Peyer's patch (tissue), 4 donors: ENCODE measurements at regions not wholly inside any gene's neighbourhood (a gene's known extent, or its start where the extent isn't known, plus 50 kb on each side); places are given as distances from the start of the nearest gene placed in this dataset.

Source experiments
- DNase-seq, 3 donors: peaks; one replicate each; pipeline ENCODE4 v3.0.0-alpha.2; 2017 to 2019
- H3K27ac ChIP-seq, 4 donors: fragments of 200-600 bp; sonication (generic); one replicate each; pipeline ENCODE4 v1.5.1; 2016 to 2019
- H3K27me3 ChIP-seq, 2 donors: fragments of 200-600 bp; sonication (generic); one replicate each; pipeline ENCODE4 v1.5.1; 2019
- H3K36me3 ChIP-seq, 3 donors: fragments of 200-600 bp; sonication (generic); one replicate each; pipeline ENCODE4 v1.5.1; 2016 to 2019
- H3K4me1 ChIP-seq, 4 donors: fragments of 200-600 bp; sonication (generic); one replicate each; pipeline ENCODE4 v1.5.1; 2016 to 2019
- H3K4me3 ChIP-seq, 4 donors: fragments of 200-600 bp; sonication (generic); 1 replicate in 3 of 4; 2 replicates in 1 of 4; pipeline ENCODE4 v1.5.1; 2016 to 2019; ENCODE audit warnings: mild to moderate bottlenecking in 1 of 4
- H3K9me3 ChIP-seq, 4 donors: fragments of 200-600 bp; sonication (generic); one replicate each; pipeline ENCODE4 v1.5.1; 2016 to 2019; ENCODE audit warnings: mild to moderate bottlenecking in 1 of 4
- CTCF ChIP-seq, 6 experiments: fragments of 450-650 bp in 4 of 6; fragments of 200-600 bp in 2 of 6; sonication (generic) in 1 of 6; IDR thresholded peaks; one replicate each; pipeline ENCODE4 v1.5.1; 2017 to 2019; ENCODE audit warnings: antibody characterized with exemption in 6 of 6, mild to moderate bottlenecking in 3 of 6, moderate library complexity in 1 of 6
- POLR2A ChIP-seq, 2 donors: fragments of 450-650 bp; IDR thresholded peaks; one replicate each; pipeline ENCODE4 v1.5.1; 2017; ENCODE audit warnings: antibody characterized with exemption in 2 of 2, mild to moderate bottlenecking in 2 of 2, moderate library complexity in 2 of 2

- no peaks in the 10 kb centered on the region for H3K27me3 ChIP-seq
- H3K36me3 ChIP-seq: no peaks in the 10 kb centered on the region
- no peak overlapping the region for H3K4me3 ChIP-seq
- H3K27ac ChIP-seq: no peak overlapping the region
- H3K4me1 ChIP-seq: no peaks in the 10 kb centered on the region
- H3K9me3 ChIP-seq: no peaks in the 10 kb centered on the region
- no peak for TF ChIP-seq POLR2A (IDR thresholded peaks at IDR 0.05)
- no peak for TF ChIP-seq CTCF (IDR thresholded peaks at IDR 0.05)
- no peak for DNase-seq
Measured at GRCh38 chrX:118189000-118189399, 72.4 kb upstream of the KLHL13 start.

GRCh38 chrX:118189628-118190027 is 73.0 kb upstream of the KLHL13 start:
- no peaks in the 10 kb centered on the region for H3K4me1 ChIP-seq
- H3K27ac ChIP-seq: no peak overlapping the region
- no peak for DNase-seq
- TF ChIP-seq POLR2A (IDR thresholded peaks at IDR 0.05): no peak
- TF ChIP-seq CTCF (IDR thresholded peaks at IDR 0.05): no peak
- no peaks in the 10 kb centered on the region for H3K9me3 ChIP-seq
- H3K36me3 ChIP-seq: no peaks in the 10 kb centered on the region
- no peak overlapping the region for H3K4me3 ChIP-seq
- no peaks in the 10 kb centered on the region for H3K27me3 ChIP-seq

GRCh38 chrX:118197730-118198129 is 81.1 kb upstream of the KLHL13 start:
- TF ChIP-seq POLR2A (IDR thresholded peaks at IDR 0.05) (no peak), CTCF (IDR thresholded peaks at IDR 0.05) (no peak)
- H3K4me1 ChIP-seq: no peaks in the 10 kb centered on the region
- DNase-seq: no peak
- H3K4me3 ChIP-seq: no peak overlapping the region
- no peak overlapping the region for H3K27ac ChIP-seq
- H3K36me3 ChIP-seq: no peaks in the 10 kb centered on the region
- H3K27me3 ChIP-seq: no peaks in the 10 kb centered on the region
- H3K9me3 ChIP-seq: no peaks in the 10 kb centered on the region

- Histone ChIP-seq H3K4me3 (no peak overlapping the region), H3K27ac (no peak overlapping the region), H3K36me3 (no peaks in the 10 kb centered on the region), H3K4me1 (no peaks in the 10 kb centered on the region), H3K27me3 (no peaks in the 10 kb centered on the region), H3K9me3 (no peaks in the 10 kb centered on the region)
- DNase-seq: no peak
- TF ChIP-seq POLR2A (IDR thresholded peaks at IDR 0.05) (no peak), CTCF (IDR thresholded peaks at IDR 0.05) (no peak)
Measured at GRCh38 chrX:118198577-118198976, 82.0 kb upstream of the KLHL13 start.

GRCh38 chrX:118199997-118200396 is 83.4 kb upstream of the KLHL13 start:
- Histone ChIP-seq H3K4me3 (no peak overlapping the region), H3K9me3 (no peaks in the 10 kb centered on the region), H3K4me1 (no peaks in the 10 kb centered on the region), H3K36me3 (no peaks in the 10 kb centered on the region), H3K27ac (no peak overlapping the region), H3K27me3 (no peaks in the 10 kb centered on the region)
- DNase-seq: no peak
- no peak for TF ChIP-seq CTCF (IDR thresholded peaks at IDR 0.05)
